Neuron (in vitro differentiated cells): ENCODE measurements at regions not wholly inside any gene's neighbourhood (a gene's known extent, or its start where the extent isn't known, plus 50 kb on each side); places are given as distances from the start of the nearest gene placed in this dataset.

Experiments used
- H2AFZ ChIP-seq: one replicate; pipeline ENCODE4 v1.6.1; 2013; ENCODE audit warnings: low read depth, mild to moderate bottlenecking, inconsistent platforms, low read length, moderate library complexity
- H3K27me3 ChIP-seq: one replicate; pipeline ENCODE4 v1.6.1; 2013; ENCODE audit warnings: low read length; ENCODE audit not compliant: insufficient read depth
- H3K36me3 ChIP-seq: one replicate; pipeline ENCODE4 v1.6.1; 2013; ENCODE audit warnings: low read length; ENCODE audit not compliant: insufficient read depth
- H3K4me1 ChIP-seq: one replicate; pipeline ENCODE4 v1.6.1; 2013; ENCODE audit warnings: low read length; ENCODE audit not compliant: insufficient read depth
- H3K4me3 ChIP-seq: 2 replicates; pipeline ENCODE4 v1.5.1; 2013; ENCODE audit warnings: mild to moderate bottlenecking, low read length, moderate library complexity
- H3K9me3 ChIP-seq: one replicate; pipeline ENCODE4 v1.6.1; 2013; ENCODE audit warnings: low read length

DNA sequence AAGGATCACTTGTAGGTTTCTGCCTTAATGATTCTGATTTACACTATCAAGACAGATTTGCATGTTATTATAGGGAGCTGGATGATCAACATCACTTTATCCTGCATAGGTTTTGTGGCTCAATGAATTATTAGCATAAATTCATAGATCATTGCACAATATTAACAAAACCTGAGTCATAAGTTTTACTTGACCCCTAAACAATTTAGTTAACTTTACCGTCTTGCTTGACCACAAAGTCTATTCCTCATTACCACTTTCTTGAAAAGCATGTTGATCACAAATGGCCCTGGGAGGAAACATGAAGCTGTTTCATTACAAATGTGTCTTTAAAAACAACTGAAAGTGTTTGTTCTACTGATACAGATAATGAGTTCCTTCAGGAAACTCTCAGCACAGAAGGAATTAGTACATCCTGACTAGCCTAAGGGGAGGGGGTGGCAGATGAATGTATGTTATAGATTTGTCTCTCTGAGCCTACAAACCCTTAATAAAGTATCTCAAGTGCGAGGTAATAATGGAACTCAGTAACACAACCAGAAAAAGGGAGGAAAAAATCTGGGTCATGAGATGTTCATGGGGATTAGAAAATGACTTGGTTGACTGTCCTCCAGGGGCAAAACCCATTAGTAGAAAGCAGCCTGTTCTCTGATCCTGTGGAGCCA is 303.4 kb downstream of the PIK3C3 start:
- no peaks in the 10 kb centered on the region for H3K27me3 ChIP-seq
- H3K36me3 ChIP-seq, result no peaks in the 10 kb centered on the region
- H3K4me1 ChIP-seq, result no peaks in the 10 kb centered on the region
- H3K4me3 ChIP-seq, result no peak overlapping the region
- no peak overlapping the region for H2AFZ ChIP-seq
- H3K9me3 ChIP-seq, result no peaks in the 10 kb centered on the region

DNA sequence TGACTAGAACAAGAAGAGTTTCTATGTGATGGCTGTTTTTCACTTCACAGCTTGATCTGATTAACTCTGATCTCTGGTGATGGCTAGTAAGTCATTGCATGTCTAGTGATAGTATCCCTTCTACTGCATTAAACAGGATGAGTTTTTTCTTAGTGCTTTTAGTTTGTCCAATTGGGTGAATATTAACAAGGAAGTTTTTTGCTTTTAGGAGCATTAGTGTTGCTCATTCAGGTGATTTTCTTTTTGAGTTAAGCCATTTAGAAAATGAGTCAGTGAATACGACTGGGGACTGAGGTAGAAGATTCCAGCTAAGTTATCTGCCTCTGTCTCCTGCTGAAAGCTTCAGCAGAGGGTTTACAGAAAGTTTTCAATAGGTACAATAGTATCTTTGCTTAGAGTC is 306.7 kb downstream of the PIK3C3 start:
- H3K9me3 ChIP-seq, result no peaks in the 10 kb centered on the region
- no peaks in the 10 kb centered on the region for H3K27me3 ChIP-seq
- no peaks in the 10 kb centered on the region for H3K4me1 ChIP-seq
- no peaks in the 10 kb centered on the region for H3K36me3 ChIP-seq
- no peak overlapping the region for H2AFZ ChIP-seq
- H3K4me3 ChIP-seq, result no peak overlapping the region

DNA sequence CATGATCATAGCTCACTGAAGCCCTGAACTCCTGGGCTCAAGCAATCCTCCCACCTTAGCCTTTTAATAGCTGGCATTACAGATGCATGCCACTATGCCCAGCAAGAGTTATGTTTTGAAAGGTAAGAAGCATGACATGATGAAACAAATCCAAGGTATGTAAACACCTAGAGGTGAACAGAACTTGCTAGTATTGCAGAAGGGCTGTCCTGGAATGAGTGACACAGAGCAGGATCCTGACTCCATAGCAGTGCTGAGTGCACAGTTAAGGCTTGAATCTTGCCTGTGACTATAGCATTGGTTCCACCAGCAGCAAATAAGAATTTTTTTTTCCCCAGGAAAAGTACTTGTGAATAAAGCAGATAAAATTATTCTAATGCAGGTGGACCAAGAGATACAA is 309.5 kb downstream of the PIK3C3 start:
- H3K9me3 ChIP-seq, result no peaks in the 10 kb centered on the region
- no peaks in the 10 kb centered on the region for H3K36me3 ChIP-seq
- no peaks in the 10 kb centered on the region for H3K27me3 ChIP-seq
- no peaks in the 10 kb centered on the region for H3K4me1 ChIP-seq
- no peak overlapping the region for H2AFZ ChIP-seq
- no peak overlapping the region for H3K4me3 ChIP-seq

DNA sequence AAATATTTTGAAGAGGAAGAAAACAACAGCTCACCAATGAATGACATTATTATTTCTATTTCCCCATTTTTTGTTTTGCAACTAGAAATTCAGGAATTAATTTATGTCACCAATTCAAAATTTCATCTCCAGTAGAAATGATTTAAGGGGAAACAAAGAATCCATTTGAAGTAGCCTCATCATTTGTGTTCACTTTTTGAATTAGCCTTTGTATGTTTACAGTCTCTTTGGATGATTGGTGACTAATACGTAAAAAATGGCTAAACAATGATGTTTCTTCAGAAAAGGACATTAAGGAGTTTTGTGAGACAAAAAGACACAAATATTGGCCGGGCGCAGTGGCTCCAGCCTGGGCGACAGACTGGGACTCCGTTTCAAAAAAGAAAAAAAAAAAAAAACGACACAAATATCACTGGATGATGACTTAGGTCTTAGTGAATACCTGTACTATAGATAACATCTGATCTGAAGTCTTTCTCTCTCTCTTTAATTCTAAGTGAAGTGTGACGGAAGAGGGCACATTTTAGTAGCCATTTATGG is 313.2 kb downstream of the PIK3C3 start:
- peaks cover 2% of the 10 kb centered on the region for H3K4me1 ChIP-seq
- no peaks in the 10 kb centered on the region for H3K27me3 ChIP-seq
- H3K9me3 ChIP-seq, result no peaks in the 10 kb centered on the region
- no peak overlapping the region for H3K4me3 ChIP-seq
- no peaks in the 10 kb centered on the region for H3K36me3 ChIP-seq
- no peak overlapping the region for H2AFZ ChIP-seq

DNA sequence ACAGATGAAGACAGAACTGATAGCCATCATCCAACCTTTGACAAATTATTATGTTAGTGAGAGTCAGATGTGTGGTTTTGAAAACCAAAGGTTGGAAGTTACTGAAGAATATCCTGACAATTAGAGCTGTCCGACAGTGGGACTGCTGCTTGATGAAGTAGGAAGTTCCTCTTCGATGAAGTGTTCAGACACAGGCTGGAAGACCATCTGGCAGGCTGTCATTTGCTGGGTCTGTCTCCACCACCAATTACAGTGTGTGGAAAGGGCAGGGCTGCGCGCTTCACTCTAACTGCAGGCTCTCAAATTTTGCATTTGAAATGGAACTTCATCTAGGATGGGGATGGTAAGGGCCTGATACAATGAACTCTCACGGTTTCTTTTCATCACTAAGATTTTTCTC is 313.8 kb downstream of the PIK3C3 start:
- H3K36me3 ChIP-seq, result no peaks in the 10 kb centered on the region
- no peaks in the 10 kb centered on the region for H3K9me3 ChIP-seq
- H3K27me3 ChIP-seq, result no peaks in the 10 kb centered on the region
- peaks cover 2% of the 10 kb centered on the region for H3K4me1 ChIP-seq
- no peak overlapping the region for H3K4me3 ChIP-seq
- no peak overlapping the region for H2AFZ ChIP-seq

DNA sequence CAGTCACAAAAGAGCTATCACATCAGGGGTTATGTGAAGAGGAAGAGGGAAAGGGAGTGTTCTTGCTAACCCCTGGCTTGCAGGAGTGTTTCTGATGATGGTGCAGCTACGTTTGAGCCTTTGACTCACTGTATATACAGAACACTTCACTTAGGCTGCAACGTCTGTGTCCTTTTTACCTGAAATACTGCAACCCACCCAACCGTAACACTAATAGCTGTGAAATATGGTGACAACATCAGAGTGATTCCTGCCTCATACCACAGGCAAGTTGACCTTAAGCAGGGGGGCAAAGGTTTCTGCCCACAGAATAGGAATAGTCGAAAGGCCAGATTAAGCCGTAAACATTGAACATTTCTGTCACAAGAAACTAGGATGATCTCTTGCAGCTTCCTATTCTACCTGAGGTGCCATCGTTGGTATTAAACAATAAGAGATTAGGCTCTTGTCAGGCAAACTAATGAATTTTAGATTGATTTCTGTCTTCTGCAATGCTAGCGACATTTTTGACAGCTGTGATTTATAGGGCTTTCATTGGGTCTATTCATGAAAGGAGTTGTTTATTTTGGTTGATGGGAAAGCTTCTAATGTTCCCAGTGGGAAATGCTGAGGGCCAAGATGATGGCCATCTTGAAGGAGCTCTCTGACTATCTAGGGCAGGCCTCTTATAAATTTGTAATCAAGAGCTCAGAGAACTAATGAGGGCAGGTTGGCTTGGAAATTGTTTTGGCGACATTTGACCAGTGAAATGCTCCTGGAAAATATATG is 316.8 kb downstream of the PIK3C3 start:
- Histone ChIP-seq H3K4me3 (no peak overlapping the region), H3K36me3 (no peaks in the 10 kb centered on the region)

DNA sequence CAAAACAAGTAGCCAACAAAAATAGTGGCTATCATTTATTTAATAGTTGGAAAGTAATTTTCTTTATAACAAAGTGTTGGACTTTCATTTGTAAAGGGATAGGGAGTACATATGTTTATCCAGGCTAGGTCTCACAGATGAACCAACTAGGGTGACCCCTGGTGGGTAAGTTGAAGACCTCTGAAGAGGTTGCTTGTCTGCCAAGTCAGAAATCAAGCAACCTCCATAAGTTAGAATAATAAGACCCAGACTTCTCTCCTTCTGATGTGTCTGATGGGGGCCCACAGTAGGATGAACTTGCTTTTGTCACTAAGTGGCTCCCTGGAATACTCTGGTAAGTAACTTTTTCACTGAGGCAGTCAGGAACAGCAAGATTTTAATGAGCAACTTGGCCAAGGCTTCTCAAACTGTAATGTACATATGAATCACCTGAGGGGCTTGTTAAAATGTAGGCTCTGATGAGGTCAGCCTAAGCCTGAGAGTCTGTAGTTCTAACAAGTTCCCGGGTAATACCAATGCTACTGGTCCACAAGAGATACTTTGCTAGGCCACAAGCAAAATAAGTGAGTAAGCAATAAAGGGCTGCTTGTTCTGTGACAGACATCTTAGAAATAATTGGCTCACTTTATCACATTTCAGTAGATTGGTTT is 319.6 kb downstream of the PIK3C3 start:
- Histone ChIP-seq H3K4me1 (peaks cover 11% of the 10 kb centered on the region), H3K27me3 (no peaks in the 10 kb centered on the region), H3K4me3 (no peak overlapping the region), H2AFZ (no peak overlapping the region), H3K9me3 (no peaks in the 10 kb centered on the region), H3K36me3 (no peaks in the 10 kb centered on the region)

More for the DNA sequence above, 316.8 kb downstream of the PIK3C3 start:
- Histone ChIP-seq H3K9me3 (no peaks in the 10 kb centered on the region), H3K27me3 (no peaks in the 10 kb centered on the region), H2AFZ (no peak overlapping the region), H3K4me1 (peaks cover 11% of the 10 kb centered on the region)

DNA sequence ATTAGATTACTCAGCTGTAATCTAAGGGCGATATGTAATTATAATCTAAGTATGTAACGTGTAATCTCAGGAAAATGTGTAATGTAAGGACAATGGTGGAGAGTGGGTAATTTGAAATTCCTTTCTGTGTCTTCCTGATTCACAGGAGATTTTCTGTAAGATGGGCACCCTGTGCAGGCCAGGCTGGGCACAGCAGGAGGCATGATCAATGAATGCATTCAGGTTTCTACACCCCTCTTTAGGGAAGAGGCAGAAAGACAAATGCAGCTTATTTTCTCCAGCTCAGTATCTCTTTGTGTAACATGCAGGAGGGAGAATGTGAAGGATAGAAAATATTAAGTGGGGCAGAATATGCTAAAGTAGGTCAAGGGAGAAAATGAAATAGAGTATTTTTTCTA is 320.1 kb downstream of the PIK3C3 start:
- H3K9me3 ChIP-seq, result no peaks in the 10 kb centered on the region
- no peaks in the 10 kb centered on the region for H3K36me3 ChIP-seq
- H3K4me3 ChIP-seq, result no peak overlapping the region
- H3K27me3 ChIP-seq, result no peaks in the 10 kb centered on the region
- H3K4me1 ChIP-seq, result peaks cover 11% of the 10 kb centered on the region
- H2AFZ ChIP-seq, result no peak overlapping the region

DNA sequence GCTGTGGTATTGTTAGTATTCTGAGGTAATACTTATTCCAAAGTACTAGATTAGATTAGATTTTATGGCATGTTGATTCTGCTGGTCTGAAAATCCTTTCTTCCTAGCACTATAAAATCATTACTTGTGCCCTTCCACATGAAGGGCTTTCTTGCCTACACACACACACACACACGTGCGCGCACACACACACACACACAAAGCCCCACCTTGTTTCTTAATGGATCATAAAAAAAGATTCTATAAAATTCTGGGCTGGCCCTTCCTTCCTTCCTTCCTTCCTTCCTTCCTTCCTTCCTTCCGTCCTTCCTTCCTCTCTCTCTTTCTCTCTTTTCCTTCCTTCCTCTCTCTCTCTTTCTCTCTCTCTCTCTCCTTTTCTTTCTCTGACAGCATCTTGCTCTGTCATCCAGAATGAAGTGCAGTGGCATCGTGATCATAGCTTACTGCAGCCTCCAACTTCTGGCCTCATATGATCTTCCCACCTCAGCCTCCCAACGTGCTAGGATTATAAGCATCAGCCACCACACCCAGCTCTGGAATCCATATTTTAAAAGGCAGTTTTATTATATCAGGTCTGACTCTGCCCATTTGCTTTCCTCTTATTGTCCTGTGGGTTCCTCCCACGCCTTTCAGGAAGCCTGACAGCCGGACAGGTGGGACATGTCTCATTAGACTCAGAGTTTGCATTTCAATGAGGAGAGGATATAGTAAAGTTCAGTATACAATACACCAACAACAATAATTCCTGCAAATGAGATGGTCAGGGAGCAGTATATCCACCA is 321.1 kb downstream of the PIK3C3 start:
- H3K9me3 ChIP-seq, result no peaks in the 10 kb centered on the region
- H3K36me3 ChIP-seq, result no peaks in the 10 kb centered on the region
- no peaks in the 10 kb centered on the region for H3K27me3 ChIP-seq
- peaks cover 11% of the 10 kb centered on the region for H3K4me1 ChIP-seq
- no peak overlapping the region for H2AFZ ChIP-seq
- no peak overlapping the region for H3K4me3 ChIP-seq

DNA sequence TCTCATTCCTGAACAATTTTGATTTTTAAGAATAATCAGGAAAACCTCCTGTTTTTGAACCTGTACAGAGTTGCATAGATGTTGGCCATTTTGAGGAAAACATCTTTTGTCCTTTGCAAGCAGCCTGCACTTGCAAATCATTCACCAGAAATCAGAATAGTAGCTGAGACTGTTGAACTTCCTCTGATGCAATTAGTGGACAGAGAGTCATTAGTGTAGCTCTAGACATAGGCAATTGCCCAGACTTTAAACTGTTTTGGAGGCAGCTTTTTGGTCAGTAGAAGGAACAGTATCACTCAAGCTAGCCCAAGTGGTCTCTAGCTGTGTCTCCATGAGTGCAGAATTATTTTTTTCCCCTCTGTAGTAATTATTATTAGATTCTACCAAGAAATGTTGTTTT is 326.1 kb downstream of the PIK3C3 start:
- Histone ChIP-seq H3K27me3 (no peaks in the 10 kb centered on the region), H3K9me3 (no peaks in the 10 kb centered on the region), H3K36me3 (no peaks in the 10 kb centered on the region), H2AFZ (no peak overlapping the region), H3K4me1 (no peaks in the 10 kb centered on the region), H3K4me3 (no peak overlapping the region)

DNA sequence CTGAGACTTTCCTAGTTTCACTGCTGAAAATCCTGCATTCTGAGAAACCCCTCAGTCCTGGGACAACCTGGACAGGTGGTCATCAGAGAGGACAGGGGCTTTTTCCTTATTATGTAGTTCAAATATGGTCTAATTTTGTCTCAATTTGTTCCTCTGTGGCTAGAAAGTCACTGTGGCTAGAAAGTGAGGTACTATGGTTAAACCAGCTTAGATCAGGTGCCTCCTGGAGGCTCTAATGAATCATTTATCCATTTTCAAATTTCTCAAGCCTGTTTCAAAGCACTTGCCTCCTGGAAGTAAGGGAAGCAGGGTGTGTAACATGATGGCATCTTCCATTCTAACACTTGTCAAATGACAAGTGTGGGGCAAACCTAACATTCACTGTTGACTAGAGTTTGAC is 326.8 kb downstream of the PIK3C3 start:
- Histone ChIP-seq H3K27me3 (no peaks in the 10 kb centered on the region), H3K36me3 (no peaks in the 10 kb centered on the region), H2AFZ (no peak overlapping the region), H3K4me3 (no peak overlapping the region), H3K9me3 (no peaks in the 10 kb centered on the region), H3K4me1 (no peaks in the 10 kb centered on the region)

DNA sequence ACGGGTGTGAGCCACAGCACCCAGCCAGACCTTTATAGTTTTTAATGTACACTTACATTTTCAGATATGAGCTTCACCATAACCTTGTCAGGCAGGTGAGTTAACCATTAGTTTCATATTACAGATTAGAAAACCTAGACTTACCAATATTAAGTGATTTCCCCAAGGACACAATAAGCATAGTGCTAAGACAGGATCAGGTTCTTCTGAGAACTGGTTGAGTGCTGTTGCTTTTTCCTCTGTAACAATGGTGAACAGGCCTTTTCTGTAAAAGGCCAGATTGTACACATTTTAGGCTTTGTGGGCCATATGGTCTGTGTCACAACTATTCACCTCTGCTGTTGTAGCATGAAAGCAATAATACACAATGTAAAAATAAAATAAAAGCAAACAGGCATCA is 332.0 kb downstream of the PIK3C3 start:
- Histone ChIP-seq H3K36me3 (no peaks in the 10 kb centered on the region), H3K27me3 (no peaks in the 10 kb centered on the region), H2AFZ (no peak overlapping the region), H3K9me3 (no peaks in the 10 kb centered on the region), H3K4me3 (no peak overlapping the region), H3K4me1 (peaks cover 19% of the 10 kb centered on the region)

DNA sequence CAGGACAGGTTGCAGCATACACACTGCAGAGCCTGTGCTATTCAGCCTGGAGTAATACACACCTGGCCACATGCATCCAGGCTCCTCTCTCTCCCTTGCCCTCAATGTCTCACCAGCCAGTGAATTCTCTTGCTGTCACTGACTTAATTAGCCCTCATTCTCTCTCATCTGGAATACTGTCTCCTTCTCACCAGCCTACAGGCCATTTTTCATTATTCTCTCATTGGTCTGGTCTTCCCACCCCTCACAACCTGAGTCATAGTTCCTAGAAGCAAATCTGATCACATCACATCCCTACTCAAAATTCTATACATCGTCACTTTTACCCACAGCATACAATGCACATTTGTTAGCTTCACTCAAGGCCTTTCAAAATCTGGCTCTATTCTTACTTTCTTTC is 333.1 kb downstream of the PIK3C3 start:
- Histone ChIP-seq H3K4me1 (peaks cover 19% of the 10 kb centered on the region), H3K9me3 (no peaks in the 10 kb centered on the region), H3K4me3 (no peak overlapping the region), H3K36me3 (no peaks in the 10 kb centered on the region), H3K27me3 (no peaks in the 10 kb centered on the region), H2AFZ (no peak overlapping the region)
